ENCODE measurements at regions not wholly inside any gene's neighbourhood (a gene's known extent, or its start where the extent isn't known, plus 50 kb on each side); places are given as distances from the start of the nearest gene placed in this dataset.

DNA sequence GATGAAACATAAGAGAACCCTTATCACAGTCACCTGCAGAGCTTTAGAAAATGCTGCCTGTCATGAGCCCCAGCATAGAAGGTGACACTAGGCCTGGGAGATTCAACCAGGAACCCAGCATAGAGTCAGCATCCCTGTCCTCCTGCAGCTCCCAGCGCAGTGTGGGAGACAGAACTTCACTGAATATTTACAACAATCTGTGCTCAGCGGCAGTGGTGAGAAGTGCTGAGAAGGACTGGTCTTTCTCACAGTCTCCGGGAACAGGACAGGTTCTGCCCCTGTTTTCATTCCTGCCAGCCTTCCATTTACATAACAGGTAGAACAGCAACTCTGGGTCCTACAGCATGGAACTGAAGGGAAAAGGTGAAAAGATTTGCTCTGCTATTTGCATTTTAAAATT, 83.5 kb upstream of the GADD45A start:
- no peak overlapping the region for H3K23ac ChIP-seq (ENCODE audit: insufficient read length)
- no peak overlapping the region for H3K9ac ChIP-seq (replicated peaks in 1 of 4; ENCODE audit: extremely low read depth in 1 of 4, low read depth in 3 of 4, low read length in 3 of 4)
- H3K9me3 ChIP-seq (ENCODE audit: insufficient read depth in 2 of 2, low read depth in 1 of 2, low read length in 1 of 2), result no peaks in the 10 kb centered on the region
- ChIA-PET POLR2A (ENCODE audit: partially characterized antibody) (no interaction called here), CTCF (ENCODE audit: partially characterized antibody) (interaction anchor here (1.0 kb wide), 1 partner anchor 18 kb away, joined by 3 read pairs; no protein-coding TSS in a partner anchor)
- H2BK12ac ChIP-seq (ENCODE audit: low read depth, low read length), result no peak overlapping the region
- DNase-seq (ENCODE audit: low read depth in 1 of 2, low spot score in 2 of 2) (no peak), FAIRE-seq (no peak)
- peak overlapping the region in 1 of 2 experiments; percentile 22; a peak in 1 of 4 replicates for H3K4me2 ChIP-seq (ENCODE audit: insufficient read depth in 1 of 2, low read depth in 2 of 2, low read length in 2 of 2)
- H3K18ac ChIP-seq (ENCODE audit: extremely low read depth, low read length), result no peak overlapping the region
- no peak overlapping the region for H2BK15ac ChIP-seq (ENCODE audit: low read length)
- 0 out of 2 replicates have a peak overlapping the region, but pooled peaks have one; percentile 29 for H3K27ac ChIP-seq (ENCODE audit: low read depth, low read length)
- 74% methylated on average over 3 of the region's 3 CpGs; no CpG with 5 or more reads in 1 of the 2 experiments for WGBS, 2 experiments (ENCODE audit: extremely low coverage in 1 of 2, insufficient coverage in 1 of 2, insufficient read length in 1 of 2, insufficient replicate concordance in 2 of 2, low coverage in 1 of 2, low lambda C conversion rate in 2 of 2, missing lambda C conversion rate in 1 of 2)
- no peak overlapping the region for H4K91ac ChIP-seq (replicated peaks; ENCODE audit: insufficient read length, low read length)
- no peak overlapping the region for H3K14ac ChIP-seq (ENCODE audit: insufficient read length)
- H3K4ac ChIP-seq (replicated peaks; ENCODE audit: insufficient read length, low read depth, low read length), result no peak overlapping the region
- no peaks in the 10 kb centered on the region for H3K79me2 ChIP-seq (ENCODE audit: control insufficient read depth in 1 of 2, insufficient read depth in 2 of 2, low read length in 2 of 2)
- no peaks in the 10 kb centered on the region for H3K27me3 ChIP-seq (replicated peaks in 1 of 4; ENCODE audit: control insufficient read depth in 3 of 4, extremely low read depth in 1 of 4, insufficient read depth in 3 of 4, low read length in 3 of 4)
- no peak overlapping the region for H3K4me3 ChIP-seq (ENCODE audit: extremely low read depth in 1 of 4, insufficient read depth in 2 of 4, low read depth in 3 of 4, low read length in 4 of 4)
- H2AK5ac ChIP-seq (ENCODE audit: low read depth, low read length), result no peak overlapping the region
- no peak overlapping the region for H3K56ac ChIP-seq (replicated peaks; ENCODE audit: insufficient read length, low read depth, low read length)
- no peak overlapping the region for H4K5ac ChIP-seq (ENCODE audit: insufficient read length, low read depth, low read length)
- H3K23me2 ChIP-seq (ENCODE audit: low read depth, low read length), result no peaks in the 10 kb centered on the region
- no peak overlapping the region for H2BK5ac ChIP-seq (ENCODE audit: low read depth, low read length)
- H4K8ac ChIP-seq (ENCODE audit: extremely low read depth, insufficient read depth, low read length), result no peak overlapping the region
- H2BK120ac ChIP-seq (replicated peaks; ENCODE audit: low read depth, low read length), result no peak overlapping the region
- no peaks in the 10 kb centered on the region for H4K20me1 ChIP-seq (replicated peaks in 1 of 2; ENCODE audit: control insufficient read depth in 1 of 2, insufficient read depth in 2 of 2, low read length in 2 of 2)
- TF ChIP-seq CHD2 (IDR thresholded peaks at IDR 0.05; ENCODE audit: low read length) (no peak), POU5F1 (IDR thresholded peaks at IDR 0.05; ENCODE audit: low read depth, low read length) (0 out of 2 replicates have a peak, but pooled peaks have one; percentile 55)
- no peak overlapping the region for H2BK20ac ChIP-seq (ENCODE audit: low read length)
- no peaks in the 10 kb centered on the region for H3K36me3 ChIP-seq (ENCODE audit: control insufficient read depth in 2 of 4, insufficient read depth in 4 of 4, low read length in 3 of 4)
- no peaks in the 10 kb centered on the region for H3K79me1 ChIP-seq (ENCODE audit: low read depth, low read length)
- H2AFZ ChIP-seq (ENCODE audit: low read length), result peak overlapping the region; percentile 88
- peaks cover 0 to 6% (median 6%) of the 10 kb centered on the region in 4 experiments; a peak in 4 of 7 replicates for H3K4me1 ChIP-seq (replicated peaks in 1 of 4; ENCODE audit: control insufficient read depth in 3 of 4, insufficient read depth in 4 of 4, low read length in 3 of 4)

Data from H1 (cell line).